Keratinocyte (primary cell): ENCODE measurements at regions not wholly inside any gene's neighbourhood (a gene's known extent, or its start where the extent isn't known, plus 50 kb on each side); places are given as distances from the start of the nearest gene placed in this dataset.

Experiments
- DNase-seq: peaks from one replicate; pipeline ENCODE4 v3.0.0-alpha.2; 2011; ENCODE audit warnings: low read depth, missing footprints, low spot score
- FAIRE-seq: peaks from 2 replicates; lab custom pipeline; 2011; peaks lifted over from hg19 to GRCh38; lab: Jason Lieb, UNC
- H2AFZ ChIP-seq: 2 replicates; pipeline ENCODE4 v1.6.0; 2012; ENCODE audit warnings: low read length, control low read depth, inconsistent platforms; ENCODE audit not compliant: control insufficient read depth
- H3K27ac ChIP-seq: 2 replicates; pipeline ENCODE4 v1.5.1; 2011; ENCODE audit warnings: low read length; ENCODE audit not compliant: control insufficient read depth, insufficient read depth
- H3K27me3 ChIP-seq: 3 replicates; pipeline ENCODE4 v1.6.0; 2011; ENCODE audit warnings: low read length; ENCODE audit not compliant: control insufficient read depth, insufficient read depth; ENCODE audit errors: extremely low read depth
- H3K36me3 ChIP-seq, 2 experiments: 2 replicates in 1 of 2; 3 replicates in 1 of 2; pipeline ENCODE4 v1.5.1; 2011; ENCODE audit warnings: low read length in 2 of 2, mild to moderate bottlenecking in 1 of 2; ENCODE audit not compliant: control insufficient read depth in 2 of 2, insufficient read depth in 2 of 2; ENCODE audit errors: extremely low read depth in 1 of 2
- H3K4me1 ChIP-seq: 3 replicates; pipeline ENCODE4 v1.5.1; 2011; ENCODE audit warnings: low read length; ENCODE audit not compliant: control insufficient read depth, insufficient read depth; ENCODE audit errors: extremely low read depth
- H3K4me2 ChIP-seq: 3 replicates; pipeline ENCODE4 v1.6.0; 2011; ENCODE audit warnings: low read depth, low read length; ENCODE audit not compliant: control insufficient read depth, insufficient read depth; ENCODE audit errors: extremely low read depth
- H3K4me3 ChIP-seq, 3 experiments: fragments of 200-600 bp in 1 of 3; sonication (generic) in 1 of 3; 2 replicates in 2 of 3; 3 replicates in 1 of 3; pipeline ENCODE4 v1.5.1; 2011 to 2016; ENCODE audit warnings: low read length in 3 of 3, mild to moderate bottlenecking in 3 of 3, control low read depth in 2 of 3, inconsistent platforms in 1 of 3, low read depth in 1 of 3, mixed read lengths in 1 of 3, mixed run types in 1 of 3, moderate library complexity in 1 of 3; ENCODE audit not compliant: control insufficient read depth in 2 of 3, insufficient read depth in 2 of 3; ENCODE audit errors: extremely low read depth in 1 of 3
- H3K79me2 ChIP-seq: 2 replicates; pipeline ENCODE4 v1.6.0; 2012; ENCODE audit warnings: low read length; ENCODE audit not compliant: control insufficient read depth, insufficient read depth
- H3K9ac ChIP-seq: 3 replicates; pipeline ENCODE4 v1.6.0; 2011; ENCODE audit warnings: low read length; ENCODE audit not compliant: control insufficient read depth, insufficient read depth; ENCODE audit errors: extremely low read depth
- H3K9me1 ChIP-seq: 3 replicates; pipeline ENCODE4 v1.6.0; 2011; ENCODE audit warnings: low read length; ENCODE audit not compliant: control insufficient read depth, insufficient read depth; ENCODE audit errors: extremely low read depth
- H3K9me3 ChIP-seq: 2 replicates; pipeline ENCODE4 v1.5.1; 2012; ENCODE audit warnings: low read depth, low read length; ENCODE audit not compliant: control insufficient read depth
- H4K20me1 ChIP-seq: 3 replicates; pipeline ENCODE4 v1.6.0; 2011; ENCODE audit warnings: low read length; ENCODE audit not compliant: control insufficient read depth, insufficient read depth; ENCODE audit errors: extremely low read depth
- CTCF ChIP-seq, 3 experiments: IDR thresholded peaks in 1 of 3; conservative IDR thresholded peaks in 1 of 3; optimal IDR thresholded peaks in 1 of 3; 2 replicates in 2 of 3; 3 replicates in 1 of 3; pipeline versions ENCODE3 to v1.5.1; 2011; ENCODE audit warnings: low read length in 3 of 3, mild to moderate bottlenecking in 3 of 3, moderate library complexity in 2 of 3, control low read depth in 1 of 3, inconsistent platforms in 1 of 3; ENCODE audit not compliant: insufficient read depth in 2 of 3; ENCODE audit errors: extremely low read depth in 1 of 3
- EZH2 ChIP-seq: IDR thresholded peaks from one replicate; pipeline ENCODE4 v1.6.1; 2012; ENCODE audit warnings: inconsistent platforms, mild to moderate bottlenecking, low read length, moderate library complexity
- dilution Hi-C: fragments of 300-500 bp; cut with MboI; formaldehyde crosslinking; loops from one replicate; pipeline ENCODE4 v1.7.0; 2020; ENCODE audit warnings: low sequenced_read_pairs; ENCODE audit not compliant: extremely low pct_ligation_motif_present

DNA sequence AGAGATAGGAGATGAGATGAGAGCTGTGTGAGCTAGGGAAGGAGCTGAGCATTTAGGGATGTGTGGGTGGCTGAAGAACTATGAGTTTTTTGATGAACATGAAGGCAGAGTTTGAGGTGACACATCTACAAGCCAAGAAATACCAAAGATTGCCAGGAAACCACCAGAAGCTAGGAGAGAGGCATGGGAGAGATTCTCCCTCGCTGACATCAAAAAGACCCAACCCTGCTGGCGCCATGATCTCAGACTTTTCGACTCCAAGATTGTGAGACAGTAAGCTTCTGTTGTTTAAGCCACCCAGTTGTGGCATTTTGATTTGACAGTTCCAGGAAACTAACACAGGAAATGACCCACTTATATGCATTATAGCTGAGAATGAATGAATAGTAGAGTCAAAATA, 790.9 kb downstream of the TFAP2A start:
- Histone ChIP-seq H3K9ac (no peak overlapping the region), H3K4me2 (no peak overlapping the region), H3K27ac (no peak overlapping the region), H3K9me1 (no peaks in the 10 kb centered on the region), H3K27me3 (no peaks in the 10 kb centered on the region), H2AFZ (no peak overlapping the region), H4K20me1 (no peaks in the 10 kb centered on the region), H3K9me3 (no peaks in the 10 kb centered on the region), H3K36me3 (no peaks in the 10 kb centered on the region), H3K4me1 (no peaks in the 10 kb centered on the region), H3K4me3 (no peak overlapping the region), H3K79me2 (no peaks in the 10 kb centered on the region)
- dilution Hi-C loops = no loop called here
- FAIRE-seq (no peak), DNase-seq (no peak)
- TF ChIP-seq EZH2 (no peak), CTCF (optimal IDR thresholded peaks at IDR 0.05 in 1 of 3, IDR thresholded peaks at IDR 0.05 in 1 of 3, conservative IDR thresholded peaks at IDR 0.05 in 1 of 3; ENCODE audit: extremely low read depth in 1 of 3, insufficient read depth in 2 of 3, low read length in 3 of 3) (no peak)

DNA sequence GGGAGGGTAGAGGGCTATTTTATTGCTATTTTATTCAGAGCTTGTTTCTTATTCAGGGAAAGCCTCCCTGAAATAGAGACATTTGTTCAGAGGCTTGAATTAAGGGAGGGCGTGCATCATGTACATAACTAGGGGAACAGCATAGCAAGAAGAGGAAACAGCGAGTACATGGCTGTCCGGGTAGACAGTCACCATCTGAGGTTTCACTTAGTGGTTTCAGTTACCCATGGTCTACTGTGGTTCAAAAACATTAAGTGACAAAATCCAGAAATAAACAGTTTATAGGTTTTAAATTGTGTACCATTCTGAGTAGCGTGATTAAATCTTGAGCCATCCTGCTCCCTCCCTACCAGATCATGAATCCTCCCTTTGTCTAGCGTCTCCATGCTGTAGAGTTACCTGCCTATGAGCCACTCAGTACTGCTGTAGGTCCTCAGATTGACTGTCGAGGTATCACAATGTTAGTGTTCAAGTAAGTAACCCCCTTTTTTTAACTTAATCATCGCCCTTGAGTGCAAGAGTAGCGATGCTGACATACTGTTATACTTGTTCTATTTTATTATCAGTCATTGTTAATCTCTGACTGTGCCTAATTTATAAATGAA, 791.5 kb downstream of the TFAP2A start:
- no peaks in the 10 kb centered on the region for H3K27me3 ChIP-seq
- H3K9ac ChIP-seq = no peak overlapping the region
- dilution Hi-C loops = no loop called here
- FAIRE-seq (no peak), DNase-seq (no peak)
- H3K79me2 ChIP-seq = no peaks in the 10 kb centered on the region
- H3K4me2 ChIP-seq = no peak overlapping the region
- H3K9me3 ChIP-seq = no peaks in the 10 kb centered on the region
- no peak overlapping the region for H2AFZ ChIP-seq
- no peaks in the 10 kb centered on the region for H3K36me3 ChIP-seq
- H3K27ac ChIP-seq = no peak overlapping the region
- H4K20me1 ChIP-seq = no peaks in the 10 kb centered on the region
- H3K9me1 ChIP-seq = no peaks in the 10 kb centered on the region
- TF ChIP-seq CTCF (optimal IDR thresholded peaks at IDR 0.05 in 1 of 3, IDR thresholded peaks at IDR 0.05 in 1 of 3, conservative IDR thresholded peaks at IDR 0.05 in 1 of 3; ENCODE audit: extremely low read depth in 1 of 3, insufficient read depth in 2 of 3, low read length in 3 of 3) (no peak), EZH2 (no peak)
- no peak overlapping the region for H3K4me3 ChIP-seq
- no peaks in the 10 kb centered on the region for H3K4me1 ChIP-seq
